ENCODE measurements at regions not wholly inside any gene's neighbourhood (a gene's known extent, or its start where the extent isn't known, plus 50 kb on each side); places are given as distances from the start of the nearest gene placed in this dataset.

DNA sequence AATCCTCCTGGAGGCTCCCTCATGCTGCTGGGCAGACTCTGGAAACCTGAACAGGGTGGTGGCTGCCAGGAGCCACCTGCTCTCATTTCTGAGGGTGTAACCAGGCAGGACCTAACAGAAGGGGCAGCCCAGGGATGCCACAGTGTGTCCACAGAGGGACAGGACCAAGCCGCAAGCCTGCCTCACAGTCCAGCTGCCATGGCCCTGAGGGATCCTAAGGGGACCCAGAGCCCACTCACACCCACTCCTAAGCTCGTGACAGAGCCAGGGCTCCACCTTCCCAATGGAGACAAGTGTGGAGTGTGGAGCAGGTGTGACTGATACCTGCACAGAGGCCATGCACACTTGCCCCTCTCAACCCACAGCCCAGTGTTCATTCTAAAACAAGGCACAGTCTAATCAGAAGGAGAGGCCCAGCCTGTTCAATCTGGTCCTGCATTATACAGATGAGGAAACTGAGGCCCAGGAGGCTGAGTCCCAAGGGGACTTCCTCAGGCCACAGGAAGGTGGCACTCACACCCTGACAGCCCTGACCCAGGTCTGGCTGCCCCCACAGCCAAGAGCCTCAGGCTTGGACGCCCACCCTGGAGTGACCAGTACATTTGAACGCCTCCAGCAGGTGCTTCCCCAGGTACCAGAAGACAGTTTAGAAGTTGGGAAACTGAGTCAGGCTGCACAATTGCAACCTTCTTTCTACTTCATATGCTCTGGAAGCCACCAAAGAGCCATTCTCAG, 220.1 kb downstream of the TUBA3C start:
- TF ChIP-seq, protein P1, sequence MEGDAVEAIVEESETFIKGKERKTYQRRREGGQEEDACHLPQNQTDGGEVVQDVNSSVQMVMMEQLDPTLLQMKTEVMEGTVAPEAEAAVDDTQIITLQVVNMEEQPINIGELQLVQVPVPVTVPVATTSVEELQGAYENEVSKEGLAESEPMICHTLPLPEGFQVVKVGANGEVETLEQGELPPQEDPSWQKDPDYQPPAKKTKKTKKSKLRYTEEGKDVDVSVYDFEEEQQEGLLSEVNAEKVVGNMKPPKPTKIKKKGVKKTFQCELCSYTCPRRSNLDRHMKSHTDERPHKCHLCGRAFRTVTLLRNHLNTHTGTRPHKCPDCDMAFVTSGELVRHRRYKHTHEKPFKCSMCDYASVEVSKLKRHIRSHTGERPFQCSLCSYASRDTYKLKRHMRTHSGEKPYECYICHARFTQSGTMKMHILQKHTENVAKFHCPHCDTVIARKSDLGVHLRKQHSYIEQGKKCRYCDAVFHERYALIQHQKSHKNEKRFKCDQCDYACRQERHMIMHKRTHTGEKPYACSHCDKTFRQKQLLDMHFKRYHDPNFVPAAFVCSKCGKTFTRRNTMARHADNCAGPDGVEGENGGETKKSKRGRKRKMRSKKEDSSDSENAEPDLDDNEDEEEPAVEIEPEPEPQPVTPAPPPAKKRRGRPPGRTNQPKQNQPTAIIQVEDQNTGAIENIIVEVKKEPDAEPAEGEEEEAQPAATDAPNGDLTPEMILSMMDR (IDR thresholded peaks at IDR 0.05), result no peak
- no peaks in the 10 kb centered on the region for H3K4me1 Mint-ChIP-seq (ENCODE audit: low read depth)
- H3K4me3 Mint-ChIP-seq, result no peak overlapping the region
- no peak for DNase-seq
- peaks cover 7% of the 10 kb centered on the region for H3K36me3 Mint-ChIP-seq (ENCODE audit: low read depth)
- peaks cover 56% of the 10 kb centered on the region for H3K9me3 Mint-ChIP-seq
- H3K27ac Mint-ChIP-seq, result no peak overlapping the region
- no peaks in the 10 kb centered on the region; the same call in 1 of the 2 replicates for H3K27me3 Mint-ChIP-seq (ENCODE audit: insufficient read depth)

DNA sequence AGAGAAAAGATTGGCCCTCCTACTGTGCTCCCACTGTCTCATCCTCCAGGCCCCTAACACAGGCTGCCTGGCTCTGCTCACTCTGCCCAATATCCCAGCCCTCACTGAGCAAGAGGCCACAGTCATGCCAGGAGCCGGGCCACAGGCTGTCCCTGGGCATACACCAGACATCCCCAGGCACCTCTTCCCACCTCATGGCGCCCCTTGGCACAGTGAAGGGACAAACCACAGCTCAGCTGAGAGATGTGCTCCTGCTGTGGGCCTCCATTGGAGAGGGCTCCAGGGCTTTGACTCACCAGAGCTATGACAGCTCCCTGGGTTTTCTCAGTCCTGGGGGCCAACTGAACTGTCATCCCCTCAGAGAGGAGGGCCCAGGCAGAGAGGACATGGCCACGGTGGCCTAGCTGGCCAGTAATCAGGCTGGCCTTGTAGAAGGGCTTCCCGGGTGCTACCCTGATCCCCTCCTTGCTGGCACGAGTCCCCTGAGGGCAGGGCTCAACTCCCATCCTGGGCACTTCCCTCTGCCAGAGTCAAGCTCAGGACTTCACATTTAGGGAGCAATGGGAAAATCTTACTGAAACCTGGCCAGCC, 220.9 kb downstream of the TUBA3C start:
- Mint-ChIP-seq H3K9me3 (peaks cover 56% of the 10 kb centered on the region), H3K4me1 (ENCODE audit: low read depth) (no peaks in the 10 kb centered on the region), H3K36me3 (ENCODE audit: low read depth) (peaks cover 15% of the 10 kb centered on the region), H3K4me3 (no peak overlapping the region), H3K27me3 (ENCODE audit: insufficient read depth) (no peaks in the 10 kb centered on the region; the same call in 1 of the 2 replicates), H3K27ac (no peak overlapping the region)
- TF ChIP-seq, protein P1 (IDR thresholded peaks at IDR 0.05), result no peak
- no peak for DNase-seq

DNA sequence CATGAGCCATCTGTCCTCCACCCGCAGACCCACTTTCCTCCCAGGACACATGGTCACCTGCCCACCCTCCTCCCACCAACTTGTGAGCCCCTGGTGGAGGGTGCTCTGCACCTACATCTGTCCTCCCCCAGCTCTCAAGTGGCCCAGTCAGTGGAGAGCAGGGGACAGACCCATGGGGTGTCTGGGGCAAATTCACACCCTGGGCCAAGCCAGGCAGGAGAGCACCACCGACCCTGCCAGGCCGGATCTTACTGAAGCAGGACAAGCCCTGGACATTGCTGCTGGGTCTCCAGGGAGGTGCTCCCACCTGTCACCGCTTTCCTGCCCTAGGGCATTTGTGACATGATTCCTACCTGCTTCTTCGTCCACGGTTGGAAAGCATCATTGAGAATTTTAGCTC, 221.6 kb downstream of the TUBA3C start:
- H3K4me1 Mint-ChIP-seq (ENCODE audit: low read depth), result no peaks in the 10 kb centered on the region
- peaks cover 57% of the 10 kb centered on the region for H3K9me3 Mint-ChIP-seq
- TF ChIP-seq, protein P1 (IDR thresholded peaks at IDR 0.05), result no peak
- H3K27ac Mint-ChIP-seq, result no peak overlapping the region
- no peak for DNase-seq
- H3K4me3 Mint-ChIP-seq, result no peak overlapping the region
- peaks cover 15% of the 10 kb centered on the region for H3K36me3 Mint-ChIP-seq (ENCODE audit: low read depth)
- no peaks in the 10 kb centered on the region for H3K27me3 Mint-ChIP-seq (ENCODE audit: insufficient read depth)

DNA sequence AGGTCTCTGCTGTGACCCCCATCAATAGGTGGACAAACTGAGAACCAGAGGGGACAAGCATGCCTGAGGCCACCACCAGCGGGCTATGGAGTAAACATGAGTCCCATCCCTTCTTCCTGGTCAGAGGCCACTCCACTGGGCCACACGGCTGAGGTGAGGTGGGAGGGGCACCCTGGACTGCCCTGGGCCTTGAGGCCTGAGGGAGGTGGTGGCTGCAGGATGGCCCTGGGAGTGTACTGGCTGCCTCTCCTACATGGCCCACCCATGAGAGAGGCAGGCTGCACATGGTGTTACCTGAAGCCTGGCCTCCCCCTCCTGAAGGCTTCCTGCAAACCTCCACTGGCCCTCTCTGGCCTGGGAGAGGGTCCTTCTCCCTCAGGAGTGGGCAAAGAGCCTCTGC, 222.4 kb downstream of the TUBA3C start:
- peaks cover 19% of the 10 kb centered on the region for H3K36me3 Mint-ChIP-seq (ENCODE audit: low read depth)
- no peak overlapping the region for H3K4me3 Mint-ChIP-seq
- no peak overlapping the region for H3K27ac Mint-ChIP-seq
- no peaks in the 10 kb centered on the region for H3K27me3 Mint-ChIP-seq (ENCODE audit: insufficient read depth)
- no peaks in the 10 kb centered on the region for H3K4me1 Mint-ChIP-seq (ENCODE audit: low read depth)
- TF ChIP-seq, protein P1 (IDR thresholded peaks at IDR 0.05), result no peak
- DNase-seq, result no peak
- peaks cover 64% of the 10 kb centered on the region for H3K9me3 Mint-ChIP-seq

DNA sequence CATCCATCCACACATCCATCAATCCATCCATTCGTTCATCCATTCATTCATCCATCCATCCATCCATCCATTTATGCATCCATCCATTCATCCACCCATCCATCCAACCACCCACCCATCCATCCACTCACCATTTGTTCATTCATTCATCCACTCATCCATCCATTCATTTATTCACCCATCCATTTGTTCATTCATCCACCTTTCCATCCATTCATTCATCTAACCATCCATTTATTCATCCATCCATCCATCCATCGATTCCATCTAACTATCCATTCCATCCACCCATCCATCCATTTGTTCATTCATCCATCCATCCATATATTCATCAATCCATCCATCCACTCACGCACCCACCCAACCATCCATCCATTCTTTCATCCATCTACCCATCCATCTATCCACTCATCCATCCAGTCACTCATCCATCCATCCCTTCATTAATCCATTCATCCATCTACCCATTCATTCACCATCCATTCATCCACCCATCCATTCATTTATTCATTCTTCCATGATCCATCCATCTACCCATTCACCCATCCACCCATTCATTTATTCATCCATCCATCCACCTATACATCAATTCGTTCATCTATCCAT, 225.0 kb downstream of the TUBA3C start:
- Mint-ChIP-seq H3K4me1 (ENCODE audit: low read depth) (no peaks in the 10 kb centered on the region), H3K36me3 (ENCODE audit: low read depth) (peaks cover 25% of the 10 kb centered on the region), H3K9me3 (peaks cover 67% of the 10 kb centered on the region), H3K27me3 (ENCODE audit: insufficient read depth) (no peaks in the 10 kb centered on the region), H3K4me3 (no peak overlapping the region), H3K27ac (no peak overlapping the region)
- DNase-seq, result no peak
- TF ChIP-seq, protein P1 (IDR thresholded peaks at IDR 0.05), result no peak
